ENCODE measurements at regions not wholly inside any gene's neighbourhood (a gene's known extent, or its start where the extent isn't known, plus 50 kb on each side); places are given as distances from the start of the nearest gene placed in this dataset.

GRCh38 chr2:111222204-111222866 lies 101.6 kb downstream of the BCL2L11 start:
- ATAC-seq: no peak
- TF ChIP-seq BACH2 (CRISPR knock-in tag; IDR thresholded peaks at IDR 0.05; ENCODE audit: borderline replicate concordance): no peak
- no peak for TF ChIP-seq ZC3H10 (CRISPR knock-in tag; IDR thresholded peaks at IDR 0.05)
- TF ChIP-seq ZNF8 (CRISPR knock-in tag; IDR thresholded peaks at IDR 0.05): no peak
- TF ChIP-seq, protein P1, sequence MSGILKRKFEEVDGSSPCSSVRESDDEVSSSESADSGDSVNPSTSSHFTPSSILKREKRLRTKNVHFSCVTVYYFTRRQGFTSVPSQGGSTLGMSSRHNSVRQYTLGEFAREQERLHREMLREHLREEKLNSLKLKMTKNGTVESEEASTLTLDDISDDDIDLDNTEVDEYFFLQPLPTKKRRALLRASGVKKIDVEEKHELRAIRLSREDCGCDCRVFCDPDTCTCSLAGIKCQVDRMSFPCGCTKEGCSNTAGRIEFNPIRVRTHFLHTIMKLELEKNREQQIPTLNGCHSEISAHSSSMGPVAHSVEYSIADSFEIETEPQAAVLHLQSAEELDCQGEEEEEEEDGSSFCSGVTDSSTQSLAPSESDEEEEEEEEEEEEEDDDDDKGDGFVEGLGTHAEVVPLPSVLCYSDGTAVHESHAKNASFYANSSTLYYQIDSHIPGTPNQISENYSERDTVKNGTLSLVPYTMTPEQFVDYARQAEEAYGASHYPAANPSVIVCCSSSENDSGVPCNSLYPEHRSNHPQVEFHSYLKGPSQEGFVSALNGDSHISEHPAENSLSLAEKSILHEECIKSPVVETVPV (CRISPR knock-in tag; IDR thresholded peaks at IDR 0.05): no peak
- TF ChIP-seq ARNTL (CRISPR knock-in tag; IDR thresholded peaks at IDR 0.05; ENCODE audit: borderline replicate concordance, low read depth): no peak
- no peak for TF ChIP-seq RARB (CRISPR knock-in tag; IDR thresholded peaks at IDR 0.05)
- TF ChIP-seq PPARA (CRISPR knock-in tag; IDR thresholded peaks at IDR 0.05; ENCODE audit: borderline replicate concordance): no peak
- TF ChIP-seq, protein P2, sequence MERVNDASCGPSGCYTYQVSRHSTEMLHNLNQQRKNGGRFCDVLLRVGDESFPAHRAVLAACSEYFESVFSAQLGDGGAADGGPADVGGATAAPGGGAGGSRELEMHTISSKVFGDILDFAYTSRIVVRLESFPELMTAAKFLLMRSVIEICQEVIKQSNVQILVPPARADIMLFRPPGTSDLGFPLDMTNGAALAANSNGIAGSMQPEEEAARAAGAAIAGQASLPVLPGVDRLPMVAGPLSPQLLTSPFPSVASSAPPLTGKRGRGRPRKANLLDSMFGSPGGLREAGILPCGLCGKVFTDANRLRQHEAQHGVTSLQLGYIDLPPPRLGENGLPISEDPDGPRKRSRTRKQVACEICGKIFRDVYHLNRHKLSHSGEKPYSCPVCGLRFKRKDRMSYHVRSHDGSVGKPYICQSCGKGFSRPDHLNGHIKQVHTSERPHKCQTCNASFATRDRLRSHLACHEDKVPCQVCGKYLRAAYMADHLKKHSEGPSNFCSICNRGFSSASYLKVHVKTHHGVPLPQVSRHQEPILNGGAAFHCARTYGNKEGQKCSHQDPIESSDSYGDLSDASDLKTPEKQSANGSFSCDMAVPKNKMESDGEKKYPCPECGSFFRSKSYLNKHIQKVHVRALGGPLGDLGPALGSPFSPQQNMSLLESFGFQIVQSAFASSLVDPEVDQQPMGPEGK (CRISPR knock-in tag; IDR thresholded peaks at IDR 0.05; ENCODE audit: borderline replicate concordance): no peak
- no peak for TF ChIP-seq GLIS3 (CRISPR knock-in tag; IDR thresholded peaks at IDR 0.05)
- TF ChIP-seq TSHZ2 (CRISPR knock-in tag; IDR thresholded peaks at IDR 0.05): no peak
- TF ChIP-seq ZNF70 (CRISPR knock-in tag; IDR thresholded peaks at IDR 0.05): no peak
- no peak for TF ChIP-seq ESRRG (CRISPR knock-in tag; IDR thresholded peaks at IDR 0.05)
- no peak for TF ChIP-seq TOX (CRISPR knock-in tag; IDR thresholded peaks at IDR 0.05; ENCODE audit: borderline replicate concordance)

DNA sequence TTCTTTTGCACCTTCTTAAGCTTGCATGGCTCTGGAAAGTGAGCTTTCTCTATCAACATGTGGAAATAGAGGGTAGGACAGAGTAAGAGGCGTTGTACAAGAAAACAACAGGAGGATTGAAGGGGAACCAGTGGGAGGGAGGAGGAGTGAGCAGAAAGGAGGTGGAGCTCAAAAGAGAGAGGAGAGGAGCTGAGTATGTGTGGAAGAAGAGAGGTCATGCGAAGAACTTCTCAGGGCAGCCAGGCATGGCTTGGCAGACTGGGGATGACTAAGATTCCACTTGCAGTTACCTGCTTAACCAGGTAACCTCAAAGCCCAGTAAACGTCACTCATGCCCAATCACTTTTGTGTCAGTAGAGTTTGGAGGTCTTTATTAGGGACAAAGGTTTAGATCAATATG lies 105.1 kb downstream of the BCL2L11 start:
- TF ChIP-seq ZFP3 (CRISPR knock-in tag; IDR thresholded peaks at IDR 0.05) (no peak), ARNTL (CRISPR knock-in tag; IDR thresholded peaks at IDR 0.05; ENCODE audit: borderline replicate concordance, low read depth) (no peak), ZC3H10 (CRISPR knock-in tag; IDR thresholded peaks at IDR 0.05) (no peak), BACH2 (CRISPR knock-in tag; IDR thresholded peaks at IDR 0.05; ENCODE audit: borderline replicate concordance) (no peak), TOX (CRISPR knock-in tag; IDR thresholded peaks at IDR 0.05; ENCODE audit: borderline replicate concordance) (no peak), RARB (CRISPR knock-in tag; IDR thresholded peaks at IDR 0.05) (no peak)
- TF ChIP-seq, protein P1 (CRISPR knock-in tag; IDR thresholded peaks at IDR 0.05): no peak
- no peak for ATAC-seq

DNA sequence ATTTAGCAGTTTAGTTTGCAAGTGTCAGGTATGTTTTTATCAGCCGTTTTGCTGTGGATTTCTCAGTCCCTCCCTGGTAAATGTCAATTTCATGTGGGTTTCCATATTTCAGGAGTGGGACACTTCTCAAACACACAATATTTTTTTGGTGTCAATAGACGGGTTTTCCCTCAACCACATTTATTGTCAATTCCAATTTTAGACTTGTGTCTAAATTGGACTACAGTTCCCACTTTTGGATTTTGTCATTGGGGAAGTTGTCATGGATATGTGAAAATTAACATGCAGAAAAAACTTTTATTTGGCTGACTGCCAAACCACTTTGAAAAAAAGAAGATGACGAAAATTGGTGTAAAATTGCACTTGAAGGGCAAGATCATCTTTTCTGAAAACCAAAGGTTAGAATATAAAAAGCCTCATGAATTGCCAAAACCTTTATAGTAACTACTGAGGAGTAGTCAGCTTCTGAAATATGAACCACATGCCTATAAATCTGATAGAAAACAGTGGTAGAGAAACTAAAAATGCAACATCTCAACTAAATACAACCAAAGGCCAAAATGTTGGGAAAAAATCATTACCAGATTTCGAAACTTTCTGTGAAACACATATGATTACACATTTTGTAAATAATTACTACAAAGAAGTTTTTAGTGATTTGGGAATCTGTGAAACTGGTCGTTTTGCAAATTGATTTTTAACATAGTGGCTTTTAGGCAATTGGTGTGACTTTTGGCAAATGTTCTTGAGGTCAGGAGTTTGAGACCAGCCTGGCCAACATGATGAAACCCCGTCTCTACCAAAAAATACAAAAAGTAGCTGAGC lies 106.4 kb downstream of the BCL2L11 start:
- ATAC-seq: no peak
- TF ChIP-seq TSHZ2 (CRISPR knock-in tag; IDR thresholded peaks at IDR 0.05): no peak
- TF ChIP-seq ZNF70 (CRISPR knock-in tag; IDR thresholded peaks at IDR 0.05): no peak
- TF ChIP-seq POU6F1 (CRISPR knock-in tag; IDR thresholded peaks at IDR 0.05; ENCODE audit: borderline replicate concordance, low read depth): no peak
- no peak for TF ChIP-seq RARB (CRISPR knock-in tag; IDR thresholded peaks at IDR 0.05)
- TF ChIP-seq, protein P1 (CRISPR knock-in tag; IDR thresholded peaks at IDR 0.05): no peak
- no peak for TF ChIP-seq SNAI2 (CRISPR knock-in tag; IDR thresholded peaks at IDR 0.05)

All from SK-N-SH treated with all-trans-retinoic acid at 6 μM for 48 hours (cell line).